Vagina (tissue), 2 donors: ENCODE measurements at regions not wholly inside any gene's neighbourhood (a gene's known extent, or its start where the extent isn't known, plus 50 kb on each side); places are given as distances from the start of the nearest gene placed in this dataset.

Experiments used
- DNase-seq, 2 donors: peaks; one replicate each; pipeline ENCODE4 v3.0.0-alpha.2; 2017; ENCODE audit errors: extremely low spot score in 2 of 2
- H3K27ac ChIP-seq: fragments of 200-600 bp; sonication (generic); one replicate; pipeline ENCODE4 v1.5.1; 2019
- H3K27me3 ChIP-seq: fragments of 200-600 bp; sonication (generic); one replicate; pipeline ENCODE4 v1.5.1; 2019
- H3K36me3 ChIP-seq, 2 donors: fragments of 200-600 bp; sonication (generic); one replicate each; pipeline ENCODE4 v1.5.1; 2017 to 2019
- H3K4me1 ChIP-seq: fragments of 200-600 bp; sonication (generic); one replicate; pipeline ENCODE4 v1.5.1; 2019
- H3K4me3 ChIP-seq, 2 donors: fragments of 200-600 bp; sonication (generic); 1 replicate in 1 of 2; 2 replicates in 1 of 2; pipeline ENCODE4 v1.5.1; 2016 to 2019
- H3K9me3 ChIP-seq: fragments of 200-600 bp; sonication (generic); one replicate; pipeline ENCODE4 v1.5.1; 2019
- CTCF ChIP-seq, 3 experiments: fragments of 450-650 bp in 2 of 3; fragments of 200-600 bp in 1 of 3; sonication (generic) in 1 of 3; IDR thresholded peaks; one replicate each; pipeline ENCODE4 v1.5.1; 2017 to 2019; ENCODE audit warnings: antibody characterized with exemption in 3 of 3, mild to moderate bottlenecking in 2 of 3, moderate library complexity in 2 of 3
- POLR2A ChIP-seq, 2 donors: fragments of 450-650 bp; IDR thresholded peaks; one replicate each; pipeline ENCODE4 v1.6.1; 2017; ENCODE audit warnings: antibody characterized with exemption in 2 of 2, mild to moderate bottlenecking in 2 of 2, moderate library complexity in 2 of 2
- POLR2AphosphoS5 ChIP-seq, 2 donors: sonication (generic); formaldehyde crosslinking; IDR thresholded peaks; one replicate each; pipeline ENCODE4 v1.9.0; 2017; ENCODE audit warnings: antibody characterized with exemption in 2 of 2, mild to moderate bottlenecking in 2 of 2, low read depth in 1 of 2; ENCODE audit not compliant: insufficient read depth in 1 of 2
- intact Hi-C: fragments of 100-400 bp; cut with DNase I; formaldehyde crosslinking; loops from one replicate; pipeline ENCODE4 v1.15.1; 2023

GRCh38 chr4:121238461-121238860, 74.3 kb upstream of the TNIP3 start:
- H3K36me3 ChIP-seq = no peaks in the 10 kb centered on the region
- no peak for DNase-seq
- no peaks in the 10 kb centered on the region for H3K9me3 ChIP-seq
- intact Hi-C loops = no loop called here
- TF ChIP-seq POLR2A (IDR thresholded peaks at IDR 0.05) (no peak), CTCF (IDR thresholded peaks at IDR 0.05) (no peak), POLR2AphosphoS5 (IDR thresholded peaks at IDR 0.05; ENCODE audit: insufficient read depth in 1 of 2, low read depth in 1 of 2) (no peak)
- H3K27ac ChIP-seq = no peak overlapping the region
- no peaks in the 10 kb centered on the region for H3K27me3 ChIP-seq
- H3K4me1 ChIP-seq = no peaks in the 10 kb centered on the region
- H3K4me3 ChIP-seq = no peak overlapping the region

GRCh38 chr4:121237069-121237399, 72.9 kb upstream of the TNIP3 start:
- intact Hi-C loops = no loop called here
- Histone ChIP-seq H3K36me3 (no peaks in the 10 kb centered on the region), H3K4me3 (no peak overlapping the region), H3K9me3 (no peaks in the 10 kb centered on the region), H3K27ac (no peak overlapping the region), H3K4me1 (no peaks in the 10 kb centered on the region), H3K27me3 (no peaks in the 10 kb centered on the region)
- no peak for TF ChIP-seq POLR2AphosphoS5 (IDR thresholded peaks at IDR 0.05; ENCODE audit: insufficient read depth in 1 of 2, low read depth in 1 of 2)
- no peak for TF ChIP-seq CTCF (IDR thresholded peaks at IDR 0.05)
- DNase-seq = no peak

- Histone ChIP-seq H3K9me3 (no peaks in the 10 kb centered on the region), H3K4me3 (no peak overlapping the region), H3K27me3 (no peaks in the 10 kb centered on the region), H3K27ac (no peak overlapping the region), H3K4me1 (no peaks in the 10 kb centered on the region), H3K36me3 (no peaks in the 10 kb centered on the region)
- no peak for DNase-seq
- intact Hi-C loops = no loop called here
- TF ChIP-seq POLR2A (IDR thresholded peaks at IDR 0.05) (no peak), POLR2AphosphoS5 (IDR thresholded peaks at IDR 0.05; ENCODE audit: insufficient read depth in 1 of 2, low read depth in 1 of 2) (no peak), CTCF (IDR thresholded peaks at IDR 0.05) (no peak)
These were observed 72.4 kb upstream of the TNIP3 start for GRCh38 chr4:121236353-121237068.

GRCh38 chr4:121233982-121234381, 69.9 kb upstream of the TNIP3 start:
- no peak for DNase-seq
- H3K4me1 ChIP-seq = no peaks in the 10 kb centered on the region
- no peak overlapping the region for H3K4me3 ChIP-seq
- TF ChIP-seq POLR2A (IDR thresholded peaks at IDR 0.05) (no peak), CTCF (IDR thresholded peaks at IDR 0.05) (no peak), POLR2AphosphoS5 (IDR thresholded peaks at IDR 0.05; ENCODE audit: insufficient read depth in 1 of 2, low read depth in 1 of 2) (no peak)
- H3K27ac ChIP-seq = no peak overlapping the region
- H3K9me3 ChIP-seq = no peaks in the 10 kb centered on the region
- H3K36me3 ChIP-seq = no peaks in the 10 kb centered on the region
- no peaks in the 10 kb centered on the region for H3K27me3 ChIP-seq
- intact Hi-C loops = no loop called here

GRCh38 chr4:121229993-121230392, 65.9 kb upstream of the TNIP3 start:
- H3K27me3 ChIP-seq = no peaks in the 10 kb centered on the region
- no peak for DNase-seq
- H3K4me3 ChIP-seq = no peak overlapping the region
- no peaks in the 10 kb centered on the region for H3K9me3 ChIP-seq
- no peak overlapping the region for H3K27ac ChIP-seq
- intact Hi-C loops = no loop called here
- no peaks in the 10 kb centered on the region for H3K36me3 ChIP-seq
- TF ChIP-seq POLR2A (IDR thresholded peaks at IDR 0.05) = no peak
- TF ChIP-seq CTCF (IDR thresholded peaks at IDR 0.05) = no peak
- no peaks in the 10 kb centered on the region for H3K4me1 ChIP-seq
